Duodenal mucosa (tissue), 2 donors: ENCODE measurements at regions not wholly inside any gene's neighbourhood (a gene's known extent, or its start where the extent isn't known, plus 50 kb on each side); places are given as distances from the start of the nearest gene placed in this dataset.

Source experiments
- H3K27ac ChIP-seq: one replicate; pipeline ENCODE4 v1.7.0; 2013; ENCODE audit warnings: low read depth, low read length
- H3K27me3 ChIP-seq, 2 donors: one replicate each; pipeline ENCODE4 v1.7.0; 2013; ENCODE audit warnings: low read length in 2 of 2, control low read depth in 1 of 2; ENCODE audit not compliant: insufficient read depth in 2 of 2, control insufficient read depth in 1 of 2
- H3K36me3 ChIP-seq, 2 donors: one replicate each; pipeline ENCODE4 v1.7.0; 2013; ENCODE audit warnings: low read length in 2 of 2, control low read depth in 1 of 2; ENCODE audit not compliant: insufficient read depth in 2 of 2, control insufficient read depth in 1 of 2
- H3K4me1 ChIP-seq, 2 donors: one replicate each; pipeline ENCODE4 v1.7.0; 2013; ENCODE audit warnings: low read length in 2 of 2, control low read depth in 1 of 2; ENCODE audit not compliant: insufficient read depth in 2 of 2, control insufficient read depth in 1 of 2
- H3K4me3 ChIP-seq, 2 donors: one replicate each; pipeline ENCODE4 v1.7.0; 2013; ENCODE audit warnings: low read length in 2 of 2, low read depth in 1 of 2
- H3K9ac ChIP-seq, 2 donors: one replicate each; pipeline ENCODE4 v1.7.0; 2013; ENCODE audit warnings: low read length in 2 of 2, low read depth in 1 of 2
- H3K9me3 ChIP-seq, 2 donors: one replicate each; pipeline ENCODE4 v1.7.0; 2013; ENCODE audit warnings: low read length in 2 of 2, control low read depth in 1 of 2; ENCODE audit not compliant: control insufficient read depth in 1 of 2

DNA sequence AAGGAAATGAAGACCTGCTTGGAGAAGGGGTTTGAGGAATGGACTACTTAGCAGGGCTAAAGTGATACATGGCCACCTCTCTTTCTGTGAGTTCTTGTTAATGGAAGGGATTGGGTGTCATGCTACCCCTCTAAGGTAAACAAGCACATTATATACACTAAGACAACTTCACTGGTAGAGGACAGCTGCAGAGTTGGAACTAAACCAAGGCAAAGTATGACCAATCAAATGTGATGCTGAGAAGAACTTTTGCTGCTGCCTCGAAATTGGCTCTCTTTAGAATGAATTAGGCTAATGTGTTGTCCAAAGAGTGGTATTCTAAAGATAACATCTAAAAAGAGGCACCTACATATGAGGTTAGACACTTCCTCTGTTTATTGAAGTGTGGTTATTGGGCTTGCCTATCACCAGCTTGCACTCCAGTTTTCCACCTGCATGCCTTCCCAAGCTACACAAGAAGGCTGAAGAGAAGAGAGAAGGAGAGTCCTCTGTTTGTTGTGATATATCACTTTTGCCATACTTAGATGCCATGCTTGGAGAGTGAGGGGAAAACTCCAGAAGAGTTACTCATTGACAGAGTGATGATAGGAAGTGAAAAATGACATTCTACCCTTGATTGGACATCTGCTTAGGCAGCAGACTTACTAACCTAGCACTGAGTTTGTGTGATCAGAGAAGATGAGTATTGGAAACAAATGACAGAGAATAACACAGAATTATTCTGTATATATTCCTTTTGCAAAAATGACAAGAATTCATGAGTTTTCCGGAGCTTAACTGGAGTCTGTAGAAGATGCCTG lies 536.1 kb downstream of the ZNF608 start:
- Histone ChIP-seq H3K4me3 (no peak overlapping the region), H3K27ac (no peak overlapping the region), H3K4me1 (no peaks in the 10 kb centered on the region), H3K9ac (no peak overlapping the region), H3K9me3 (no peaks in the 10 kb centered on the region), H3K36me3 (no peaks in the 10 kb centered on the region), H3K27me3 (no peaks in the 10 kb centered on the region)

DNA sequence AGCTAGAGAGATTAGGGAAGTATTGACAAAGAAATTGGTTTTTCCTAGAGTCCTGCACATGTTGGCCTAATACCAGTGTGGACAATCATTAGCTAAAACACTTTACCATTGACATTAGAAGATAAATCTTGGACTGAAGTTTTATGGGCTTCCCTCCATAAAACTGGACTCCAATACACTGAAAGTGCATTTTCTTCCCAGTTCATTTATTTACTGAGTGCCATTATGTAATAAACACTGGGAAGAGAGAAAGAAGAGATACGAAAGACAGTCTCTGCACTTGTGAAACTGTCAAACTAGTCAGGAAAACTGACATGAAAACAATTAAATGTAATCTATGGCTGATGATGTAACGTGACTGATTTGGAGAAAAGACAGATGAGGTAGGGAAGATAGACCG lies 539.3 kb downstream of the ZNF608 start:
- Histone ChIP-seq H3K36me3 (no peaks in the 10 kb centered on the region), H3K4me1 (no peaks in the 10 kb centered on the region), H3K27ac (no peak overlapping the region), H3K9ac (no peak overlapping the region), H3K27me3 (no peaks in the 10 kb centered on the region), H3K9me3 (peaks cover 7 to 8% of the 10 kb centered on the region in 2 donors), H3K4me3 (no peak overlapping the region)

DNA sequence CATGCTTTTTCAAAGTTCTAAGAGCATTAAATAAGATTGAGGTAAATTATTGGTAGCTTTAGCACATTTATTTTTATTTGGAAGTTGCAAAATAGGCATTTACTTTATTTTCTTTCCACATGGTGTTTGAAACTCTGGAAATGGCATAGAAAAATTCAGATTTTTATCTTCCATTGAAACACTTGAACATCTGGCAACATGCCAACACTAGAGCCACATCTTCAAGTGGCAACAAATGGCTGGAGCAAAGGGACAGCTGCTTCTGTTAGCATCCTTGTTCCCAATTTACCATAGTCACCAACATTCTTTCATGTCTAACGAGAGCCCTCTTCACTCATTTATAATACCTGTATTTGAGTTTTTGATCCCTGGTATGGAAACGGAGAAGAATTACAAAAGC lies 539.9 kb downstream of the ZNF608 start:
- Histone ChIP-seq H3K36me3 (no peaks in the 10 kb centered on the region), H3K4me1 (no peaks in the 10 kb centered on the region), H3K27ac (no peak overlapping the region), H3K9ac (no peak overlapping the region), H3K9me3 (peaks cover 7 to 8% of the 10 kb centered on the region in 2 donors), H3K27me3 (no peaks in the 10 kb centered on the region), H3K4me3 (no peak overlapping the region)

DNA sequence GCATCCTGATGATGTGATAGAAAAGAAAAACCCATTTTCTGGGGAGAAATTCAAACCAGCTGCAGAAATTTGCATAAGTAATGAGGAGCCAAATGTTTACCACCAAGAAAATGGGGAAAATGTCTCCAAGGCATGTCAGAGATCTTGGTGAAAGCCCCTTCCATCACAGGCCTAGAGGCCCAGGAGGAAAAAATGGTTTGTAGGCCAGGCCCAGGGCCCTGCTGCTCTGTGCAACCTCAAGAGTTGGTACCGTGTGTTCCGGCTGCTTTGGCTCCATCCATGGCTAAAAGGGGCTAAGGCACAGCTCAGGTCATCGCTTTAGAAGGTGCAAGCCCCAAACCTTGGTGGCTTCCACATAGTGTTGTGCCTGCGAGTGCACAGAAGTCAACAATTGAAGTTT lies 543.1 kb downstream of the ZNF608 start:
- Histone ChIP-seq H3K4me1 (no peaks in the 10 kb centered on the region), H3K27ac (no peak overlapping the region), H3K36me3 (no peaks in the 10 kb centered on the region), H3K4me3 (no peak overlapping the region), H3K9ac (no peak overlapping the region), H3K9me3 (peaks cover 7 to 8% of the 10 kb centered on the region in 2 donors), H3K27me3 (no peaks in the 10 kb centered on the region)

DNA sequence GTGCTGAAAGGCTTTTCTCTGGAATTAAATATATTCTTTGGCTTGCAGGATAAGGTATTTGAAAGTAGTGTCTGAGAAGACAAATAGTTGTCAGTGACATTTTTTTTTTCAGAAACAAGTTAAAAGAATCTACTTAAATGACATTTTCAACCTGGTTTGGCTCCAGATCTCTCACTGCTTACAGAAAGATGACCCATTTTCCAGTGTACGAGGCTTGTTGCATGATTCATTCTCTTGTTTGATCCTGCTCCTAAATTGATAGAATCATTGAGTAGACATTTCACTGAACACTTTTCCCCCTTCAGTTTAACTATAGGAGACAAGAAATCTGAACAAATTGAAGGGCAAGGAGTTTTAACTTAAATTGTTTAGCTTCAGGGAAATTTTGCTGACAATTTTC lies 546.1 kb downstream of the ZNF608 start:
- Histone ChIP-seq H3K9me3 (peaks cover 7 to 8% of the 10 kb centered on the region in 2 donors), H3K9ac (no peak overlapping the region), H3K4me1 (no peaks in the 10 kb centered on the region), H3K27me3 (no peaks in the 10 kb centered on the region), H3K4me3 (no peak overlapping the region), H3K27ac (no peak overlapping the region), H3K36me3 (no peaks in the 10 kb centered on the region)

DNA sequence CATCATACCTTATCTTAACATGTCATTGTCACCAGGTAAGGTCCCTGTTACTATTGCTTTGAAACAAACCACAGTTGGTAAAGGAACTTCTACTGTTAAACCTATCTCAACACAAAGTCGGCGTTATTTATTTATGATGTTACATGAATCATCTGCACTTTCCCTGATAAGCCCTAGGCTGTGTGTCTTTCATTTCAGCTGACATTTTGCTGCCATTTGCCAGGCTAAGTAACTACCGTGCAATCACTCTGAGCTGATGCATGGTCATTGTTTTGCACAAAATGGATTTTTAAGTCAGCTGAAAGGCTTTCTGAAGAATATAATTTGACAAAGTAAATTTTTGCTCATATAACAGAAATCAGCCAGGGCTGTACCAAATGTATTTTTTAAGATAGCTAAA lies 546.5 kb downstream of the ZNF608 start:
- peaks cover 7 to 8% of the 10 kb centered on the region in 2 donors for H3K9me3 ChIP-seq
- no peak overlapping the region for H3K27ac ChIP-seq
- no peaks in the 10 kb centered on the region for H3K36me3 ChIP-seq
- H3K4me1 ChIP-seq, result no peaks in the 10 kb centered on the region
- H3K9ac ChIP-seq, result no peak overlapping the region
- no peak overlapping the region for H3K4me3 ChIP-seq
- H3K27me3 ChIP-seq, result no peaks in the 10 kb centered on the region

DNA sequence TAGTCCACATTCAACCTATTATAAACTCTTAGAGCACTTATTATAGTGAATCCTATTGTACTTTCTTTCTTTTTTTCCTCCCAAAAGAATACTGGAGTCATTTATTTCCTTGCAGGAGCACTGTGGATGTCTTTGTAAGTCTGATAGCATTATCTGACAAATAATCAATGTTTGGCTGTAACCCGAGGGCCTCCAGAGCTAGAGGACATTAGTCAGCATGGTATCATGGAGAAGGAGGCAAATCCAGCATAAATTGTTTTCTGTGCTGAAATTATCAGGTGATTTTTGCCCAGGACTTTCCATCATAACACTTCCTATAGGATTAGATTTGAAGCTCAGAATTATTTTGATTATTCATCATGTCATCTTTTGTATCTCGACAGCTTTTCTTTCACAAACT lies 551.0 kb downstream of the ZNF608 start:
- Histone ChIP-seq H3K4me1 (no peaks in the 10 kb centered on the region), H3K36me3 (no peaks in the 10 kb centered on the region), H3K9me3 (no peaks in the 10 kb centered on the region), H3K27ac (no peak overlapping the region), H3K27me3 (no peaks in the 10 kb centered on the region), H3K4me3 (no peak overlapping the region), H3K9ac (no peak overlapping the region)

DNA sequence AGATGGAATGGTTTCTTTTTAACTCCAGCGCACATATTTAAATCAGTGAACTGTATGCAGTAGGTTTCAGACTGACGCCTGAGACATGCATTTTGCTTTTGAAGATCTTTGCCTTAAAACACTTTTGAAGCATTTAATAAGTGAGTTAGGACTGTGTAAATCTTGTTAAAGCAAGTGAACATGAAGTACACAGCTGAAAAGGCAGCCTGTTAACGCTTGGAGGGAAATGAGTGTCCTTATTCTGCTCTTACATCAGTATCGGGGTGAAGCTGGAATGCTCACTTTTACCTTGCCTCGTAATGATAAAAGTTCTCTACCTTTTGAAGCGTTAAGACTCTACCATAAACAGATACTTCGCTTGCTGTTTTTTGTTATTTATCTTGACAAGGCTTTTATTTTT lies 552.2 kb downstream of the ZNF608 start:
- Histone ChIP-seq H3K9me3 (no peaks in the 10 kb centered on the region), H3K9ac (no peak overlapping the region), H3K27me3 (no peaks in the 10 kb centered on the region), H3K36me3 (no peaks in the 10 kb centered on the region), H3K4me1 (no peaks in the 10 kb centered on the region), H3K27ac (no peak overlapping the region), H3K4me3 (no peak overlapping the region)

DNA sequence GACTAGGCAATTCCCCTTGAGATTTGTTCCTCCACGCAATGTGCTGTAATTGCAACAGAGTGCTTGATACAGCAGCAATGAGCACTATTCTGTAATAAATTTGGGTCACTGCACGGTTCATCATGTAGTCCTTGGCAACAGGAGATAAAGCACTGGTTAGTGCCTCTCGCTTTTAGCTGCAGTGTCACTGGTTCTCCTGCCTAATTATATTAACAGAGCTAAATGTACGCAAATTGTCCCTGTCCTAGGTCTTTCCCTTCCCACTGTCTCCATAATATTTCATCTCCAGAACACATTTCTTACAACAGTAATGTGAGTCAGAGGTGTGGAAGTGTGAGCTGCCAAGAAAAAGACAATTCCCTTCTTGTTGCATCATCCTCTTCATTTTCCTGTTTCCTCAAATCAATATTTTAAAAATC lies 553.1 kb downstream of the ZNF608 start:
- Histone ChIP-seq H3K36me3 (no peaks in the 10 kb centered on the region), H3K9ac (no peak overlapping the region), H3K27ac (no peak overlapping the region), H3K4me3 (no peak overlapping the region), H3K27me3 (no peaks in the 10 kb centered on the region), H3K9me3 (no peaks in the 10 kb centered on the region), H3K4me1 (no peaks in the 10 kb centered on the region)

DNA sequence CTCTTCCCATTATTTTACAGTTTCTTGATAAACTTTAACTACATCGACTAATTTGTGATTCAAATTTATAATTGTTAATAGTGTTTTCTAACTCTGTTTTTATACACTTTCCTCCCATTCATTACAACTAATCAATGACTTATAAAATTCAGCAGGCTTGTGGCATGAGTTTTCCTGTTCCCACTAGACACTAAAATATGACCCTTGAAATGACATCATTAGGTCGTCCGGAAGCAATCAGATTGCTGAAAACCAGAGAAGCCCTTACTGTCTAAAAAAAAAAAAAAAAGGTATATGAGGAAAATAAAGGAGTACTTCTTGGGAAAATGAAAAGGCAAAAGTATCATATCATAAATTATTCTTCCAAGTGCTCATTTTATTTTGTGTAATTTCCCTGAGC lies 553.7 kb downstream of the ZNF608 start:
- Histone ChIP-seq H3K9me3 (no peaks in the 10 kb centered on the region), H3K4me1 (no peaks in the 10 kb centered on the region), H3K4me3 (no peak overlapping the region), H3K27me3 (no peaks in the 10 kb centered on the region), H3K27ac (no peak overlapping the region), H3K36me3 (no peaks in the 10 kb centered on the region), H3K9ac (no peak overlapping the region)
